ENCODE measurements at regions not wholly inside any gene's neighbourhood (a gene's known extent, or its start where the extent isn't known, plus 50 kb on each side); places are given as distances from the start of the nearest gene placed in this dataset.
"Not testable (repeated sequence)": the region's sequence is repeated elsewhere in the genome, so short reads cannot be mapped to it uniquely, and the experiment has no call there.

DNA sequence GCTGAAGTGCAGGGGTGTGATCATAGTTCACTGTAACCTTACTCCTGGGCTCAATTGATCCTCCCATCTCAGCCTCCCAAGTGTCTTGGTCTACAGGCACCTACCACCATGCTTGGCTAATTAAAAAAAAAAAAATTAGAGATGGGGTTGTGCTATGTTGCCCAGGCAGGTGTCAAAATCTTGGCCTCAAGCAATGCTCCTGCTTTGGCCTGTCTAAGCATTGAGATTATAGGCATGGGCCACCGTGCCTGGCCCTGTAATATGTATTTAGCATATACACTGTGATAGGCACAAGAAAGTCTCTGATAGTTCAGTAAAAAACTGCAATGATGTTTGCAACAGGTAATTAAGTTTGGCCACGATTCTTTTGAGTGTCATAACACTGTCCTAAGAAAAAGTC is 1658.4 kb downstream of the SPATA31A7 start:
- TF ChIP-seq, protein P1, sequence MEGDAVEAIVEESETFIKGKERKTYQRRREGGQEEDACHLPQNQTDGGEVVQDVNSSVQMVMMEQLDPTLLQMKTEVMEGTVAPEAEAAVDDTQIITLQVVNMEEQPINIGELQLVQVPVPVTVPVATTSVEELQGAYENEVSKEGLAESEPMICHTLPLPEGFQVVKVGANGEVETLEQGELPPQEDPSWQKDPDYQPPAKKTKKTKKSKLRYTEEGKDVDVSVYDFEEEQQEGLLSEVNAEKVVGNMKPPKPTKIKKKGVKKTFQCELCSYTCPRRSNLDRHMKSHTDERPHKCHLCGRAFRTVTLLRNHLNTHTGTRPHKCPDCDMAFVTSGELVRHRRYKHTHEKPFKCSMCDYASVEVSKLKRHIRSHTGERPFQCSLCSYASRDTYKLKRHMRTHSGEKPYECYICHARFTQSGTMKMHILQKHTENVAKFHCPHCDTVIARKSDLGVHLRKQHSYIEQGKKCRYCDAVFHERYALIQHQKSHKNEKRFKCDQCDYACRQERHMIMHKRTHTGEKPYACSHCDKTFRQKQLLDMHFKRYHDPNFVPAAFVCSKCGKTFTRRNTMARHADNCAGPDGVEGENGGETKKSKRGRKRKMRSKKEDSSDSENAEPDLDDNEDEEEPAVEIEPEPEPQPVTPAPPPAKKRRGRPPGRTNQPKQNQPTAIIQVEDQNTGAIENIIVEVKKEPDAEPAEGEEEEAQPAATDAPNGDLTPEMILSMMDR (IDR thresholded peaks at IDR 0.05), result not testable (repeated sequence)
- not testable (repeated sequence) for TF ChIP-seq POLR2A (IDR thresholded peaks at IDR 0.05)

All from body of pancreas (tissue), 4 donors.